ENCODE measurements at regions not wholly inside any gene's neighbourhood (a gene's known extent, or its start where the extent isn't known, plus 50 kb on each side); places are given as distances from the start of the nearest gene placed in this dataset.

DNA sequence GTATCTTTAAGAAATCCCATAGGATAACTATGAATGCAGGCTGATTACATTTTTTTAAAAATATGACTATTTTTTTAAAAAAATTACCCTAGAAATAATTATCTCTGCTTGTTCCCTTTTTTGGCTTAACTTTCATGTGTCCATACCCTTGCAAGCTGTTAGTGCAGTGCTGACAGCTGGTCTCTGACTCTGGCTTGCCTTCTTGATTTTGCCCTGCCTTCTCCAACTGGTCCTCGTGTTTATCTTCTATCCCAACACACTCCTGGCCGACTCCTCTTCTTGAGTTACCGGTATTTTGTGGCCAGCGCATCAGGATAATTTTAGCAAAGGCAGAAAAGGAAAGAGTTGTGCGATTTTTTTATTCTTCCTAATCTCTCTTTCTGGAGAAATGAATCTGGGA lies 111.7 kb upstream of the STARD3NL start:
- no peak overlapping the region for H3K27ac Mint-ChIP-seq (ENCODE audit: unreplicated experiment)
- DNase-seq (ENCODE audit: low spot score): no peak
- H3K4me1 Mint-ChIP-seq (ENCODE audit: low read depth): no peaks in the 10 kb centered on the region
- H3K36me3 Mint-ChIP-seq (ENCODE audit: low read depth): no peaks in the 10 kb centered on the region
- TF ChIP-seq, protein P1, sequence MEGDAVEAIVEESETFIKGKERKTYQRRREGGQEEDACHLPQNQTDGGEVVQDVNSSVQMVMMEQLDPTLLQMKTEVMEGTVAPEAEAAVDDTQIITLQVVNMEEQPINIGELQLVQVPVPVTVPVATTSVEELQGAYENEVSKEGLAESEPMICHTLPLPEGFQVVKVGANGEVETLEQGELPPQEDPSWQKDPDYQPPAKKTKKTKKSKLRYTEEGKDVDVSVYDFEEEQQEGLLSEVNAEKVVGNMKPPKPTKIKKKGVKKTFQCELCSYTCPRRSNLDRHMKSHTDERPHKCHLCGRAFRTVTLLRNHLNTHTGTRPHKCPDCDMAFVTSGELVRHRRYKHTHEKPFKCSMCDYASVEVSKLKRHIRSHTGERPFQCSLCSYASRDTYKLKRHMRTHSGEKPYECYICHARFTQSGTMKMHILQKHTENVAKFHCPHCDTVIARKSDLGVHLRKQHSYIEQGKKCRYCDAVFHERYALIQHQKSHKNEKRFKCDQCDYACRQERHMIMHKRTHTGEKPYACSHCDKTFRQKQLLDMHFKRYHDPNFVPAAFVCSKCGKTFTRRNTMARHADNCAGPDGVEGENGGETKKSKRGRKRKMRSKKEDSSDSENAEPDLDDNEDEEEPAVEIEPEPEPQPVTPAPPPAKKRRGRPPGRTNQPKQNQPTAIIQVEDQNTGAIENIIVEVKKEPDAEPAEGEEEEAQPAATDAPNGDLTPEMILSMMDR (IDR thresholded peaks at IDR 0.05): no peak
- no peak overlapping the region for H3K4me3 Mint-ChIP-seq (ENCODE audit: unreplicated experiment)
- peaks cover 4% of the 10 kb centered on the region for H3K9me3 Mint-ChIP-seq (ENCODE audit: low read depth)
- H3K27me3 Mint-ChIP-seq (ENCODE audit: low read depth): peaks cover 8% of the 10 kb centered on the region

- Mint-ChIP-seq H3K36me3 (ENCODE audit: low read depth) (no peaks in the 10 kb centered on the region), H3K4me3 (ENCODE audit: unreplicated experiment) (no peak overlapping the region), H3K9me3 (ENCODE audit: low read depth) (peaks cover 2% of the 10 kb centered on the region), H3K27ac (ENCODE audit: unreplicated experiment) (no peak overlapping the region), H3K27me3 (ENCODE audit: low read depth) (peaks cover 6% of the 10 kb centered on the region), H3K4me1 (ENCODE audit: low read depth) (no peaks in the 10 kb centered on the region)
- TF ChIP-seq, protein P1 (IDR thresholded peaks at IDR 0.05): no peak
- DNase-seq (ENCODE audit: low spot score): no peak
Observed at GRCh38 chr7:38068461-38068860, 109.6 kb upstream of the STARD3NL start.

DNA sequence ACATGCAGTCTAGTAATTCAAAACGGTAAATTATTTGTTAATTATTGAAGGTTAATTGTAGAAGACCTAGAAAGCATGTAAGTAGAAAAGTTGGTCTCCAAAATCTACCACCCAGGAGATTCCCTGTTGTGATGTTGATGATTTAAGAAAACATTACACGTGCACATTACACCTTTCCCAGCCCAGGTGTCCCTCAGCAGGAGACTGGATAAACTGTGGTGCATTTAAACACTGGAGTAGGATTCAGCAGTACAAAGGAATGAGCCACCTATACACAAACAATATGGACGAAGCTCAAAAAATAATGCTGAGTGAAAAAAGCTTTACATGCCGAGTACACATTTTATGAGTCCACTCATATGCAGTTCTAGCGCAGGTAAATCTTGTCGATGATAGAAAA lies 109.0 kb upstream of the STARD3NL start:
- no peaks in the 10 kb centered on the region for H3K9me3 Mint-ChIP-seq (ENCODE audit: low read depth)
- TF ChIP-seq, protein P1 (IDR thresholded peaks at IDR 0.05): no peak
- DNase-seq (ENCODE audit: low spot score): no peak
- no peaks in the 10 kb centered on the region for H3K4me1 Mint-ChIP-seq (ENCODE audit: low read depth)
- no peak overlapping the region for H3K4me3 Mint-ChIP-seq (ENCODE audit: unreplicated experiment)
- no peaks in the 10 kb centered on the region for H3K36me3 Mint-ChIP-seq (ENCODE audit: low read depth)
- H3K27me3 Mint-ChIP-seq (ENCODE audit: low read depth): peaks cover 6% of the 10 kb centered on the region
- H3K27ac Mint-ChIP-seq (ENCODE audit: unreplicated experiment): no peak overlapping the region

DNA sequence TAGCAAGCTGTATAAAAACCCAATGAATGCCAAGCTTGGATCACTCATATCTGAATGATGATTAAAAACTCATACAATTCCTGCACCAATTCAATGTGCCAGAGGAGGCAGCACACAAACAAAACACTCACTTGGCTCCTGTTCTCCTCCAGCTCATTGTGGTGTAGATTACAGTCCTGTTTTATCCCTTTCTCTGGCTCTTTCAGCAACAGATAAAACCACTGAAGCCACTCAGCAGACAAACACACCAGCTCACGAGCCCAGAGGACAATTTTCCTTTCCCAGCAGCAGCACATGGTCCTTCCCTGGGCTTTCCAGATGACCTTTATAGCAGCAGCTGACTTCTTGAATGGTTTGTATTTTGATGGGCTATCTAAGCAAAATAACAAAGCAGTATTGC lies 107.3 kb upstream of the STARD3NL start:
- no peak overlapping the region for H3K27ac Mint-ChIP-seq (ENCODE audit: unreplicated experiment)
- DNase-seq (ENCODE audit: low spot score): no peak
- H3K4me3 Mint-ChIP-seq (ENCODE audit: unreplicated experiment): no peak overlapping the region
- peaks cover 1% of the 10 kb centered on the region for H3K36me3 Mint-ChIP-seq (ENCODE audit: low read depth)
- peaks cover 14% of the 10 kb centered on the region for H3K27me3 Mint-ChIP-seq (ENCODE audit: low read depth)
- no peaks in the 10 kb centered on the region for H3K4me1 Mint-ChIP-seq (ENCODE audit: low read depth)
- H3K9me3 Mint-ChIP-seq (ENCODE audit: low read depth): no peaks in the 10 kb centered on the region
- TF ChIP-seq, protein P1 (IDR thresholded peaks at IDR 0.05): peak; percentile 69

- Mint-ChIP-seq H3K4me1 (ENCODE audit: low read depth) (no peaks in the 10 kb centered on the region), H3K36me3 (ENCODE audit: low read depth) (no peaks in the 10 kb centered on the region), H3K27me3 (ENCODE audit: low read depth) (no peaks in the 10 kb centered on the region), H3K27ac (ENCODE audit: unreplicated experiment) (no peak overlapping the region), H3K9me3 (ENCODE audit: low read depth) (peaks cover 9% of the 10 kb centered on the region), H3K4me3 (ENCODE audit: unreplicated experiment) (no peak overlapping the region)
- no peak for DNase-seq (ENCODE audit: low spot score)
- TF ChIP-seq, protein P1 (IDR thresholded peaks at IDR 0.05): no peak
Observed at GRCh38 chr7:38086857-38087256, 91.2 kb upstream of the STARD3NL start.

Measured in chondrocyte (in vitro differentiated cells).